ENCODE measurements at regions not wholly inside any gene's neighbourhood (a gene's known extent, or its start where the extent isn't known, plus 50 kb on each side); places are given as distances from the start of the nearest gene placed in this dataset.

- H3K36me3 ChIP-seq (replicated peaks in 1 of 2; ENCODE audit: control insufficient read depth in 1 of 2, insufficient read depth in 2 of 2, low read length in 2 of 2): no peaks in the 10 kb centered on the region
- H3K4me1 ChIP-seq (ENCODE audit: insufficient read depth, low read length): no peaks in the 10 kb centered on the region
- H3K4me3 ChIP-seq (replicated peaks in 1 of 3; ENCODE audit: insufficient read depth in 1 of 3, low read depth in 2 of 3, low read length in 3 of 3): no peak overlapping the region
- ChIA-PET CTCF (ENCODE audit: low intra/inter-chr PET ratio, low total read pairs) (no interaction called here), POLR2A (no interaction called here)
- H3K27ac ChIP-seq (ENCODE audit: extremely low read length, insufficient read depth, low read length): no peak overlapping the region
- in situ Hi-C loops (cut with HindIII; ENCODE audit: extremely low pct_ligation_motif_present, low pct_unique_long_range_greater_than_20kb) (loop anchor here (5.0 kb wide), 1 partner anchor 109 kb away; no protein-coding TSS in a partner anchor), intact Hi-C loops (cut with micrococcal nuclease; ENCODE audit: unreplicated experiment) (no loop called here)
- FAIRE-seq (no peak), DNase-seq (ENCODE audit: low spot score) (no peak), ATAC-seq (no peak)
- TF ChIP-seq SRSF9 (IDR thresholded peaks at IDR 0.05; ENCODE audit: borderline replicate concordance, insufficient read depth, low read depth, low read length, poor library complexity, severe bottlenecking) (no peak), TBX3 (IDR thresholded peaks at IDR 0.05; ENCODE audit: borderline replicate concordance) (no peak), ZBTB2 (CRISPR knock-in tag; IDR thresholded peaks at IDR 0.05; ENCODE audit: low read depth) (no peak), GATAD1 (CRISPR knock-in tag; IDR thresholded peaks at IDR 0.05) (no peak), ZC3H4 (CRISPR knock-in tag; IDR thresholded peaks at IDR 0.05; ENCODE audit: borderline replicate concordance) (no peak), ZNF543 (CRISPR knock-in tag; IDR thresholded peaks at IDR 0.05) (no peak), GTF2F1 (IDR thresholded peaks at IDR 0.05; ENCODE audit: low read length) (no peak)
- H2AFZ ChIP-seq (ENCODE audit: low read length): no peak overlapping the region
- no peaks in the 10 kb centered on the region for H3K79me2 ChIP-seq (ENCODE audit: insufficient read depth, low read length)
- H4K20me1 ChIP-seq (ENCODE audit: insufficient read depth, low read length): no peaks in the 10 kb centered on the region
- WGBS (ENCODE audit: low lambda C conversion rate): 30% methylated on average over 5 of the region's 5 CpGs
- H3K4me2 ChIP-seq (ENCODE audit: low read depth, low read length): no peak overlapping the region
- H3K27me3 ChIP-seq (ENCODE audit: control insufficient read depth in 1 of 2, insufficient read depth in 2 of 2, low read length in 2 of 2): no peaks in the 10 kb centered on the region
- BruUV-seq (replicated peaks): no TSS peak
- no peak overlapping the region for H3K9ac ChIP-seq (ENCODE audit: insufficient read depth, low read depth, low read length)
- no peaks in the 10 kb centered on the region for H3K9me3 ChIP-seq (ENCODE audit: low read length)
These were observed 195.4 kb downstream of the SPP2 start for GRCh38 chr2:234245945-234246344.

DNA sequence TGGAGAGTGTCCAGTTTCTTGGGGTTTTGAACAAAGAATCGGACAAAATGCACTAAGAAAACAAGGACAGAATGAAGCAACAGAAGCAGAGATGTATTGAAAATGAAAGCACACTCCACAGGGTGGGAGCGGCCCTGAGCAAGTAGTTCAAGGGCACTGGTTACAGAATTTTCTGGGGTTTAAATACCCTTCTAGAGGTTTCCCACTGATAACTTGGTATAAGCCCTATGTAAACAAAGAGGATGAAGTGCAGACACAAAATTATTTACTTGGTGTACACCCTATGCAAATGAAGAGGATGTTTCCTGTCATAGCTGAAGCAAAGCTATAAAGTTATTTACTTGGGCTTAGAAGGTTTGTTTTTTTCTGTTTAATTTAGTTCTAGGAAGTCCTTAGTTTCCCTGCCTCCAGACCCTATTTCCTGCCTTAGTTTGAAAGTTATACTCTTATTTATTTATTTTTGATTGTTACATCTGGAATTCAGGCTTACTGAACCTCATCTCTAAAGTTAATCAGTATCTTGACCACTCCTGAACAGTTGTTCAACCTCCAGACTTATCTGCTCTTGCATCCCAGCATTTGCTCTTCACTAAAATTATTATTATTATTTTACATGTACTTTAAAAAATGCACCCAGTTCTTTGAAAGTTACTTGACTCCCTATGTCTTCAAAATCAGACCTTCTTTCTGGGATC, 193.5 kb downstream of the SPP2 start:
- no peaks in the 10 kb centered on the region for H3K4me1 ChIP-seq (ENCODE audit: insufficient read depth, low read length)
- WGBS (ENCODE audit: low lambda C conversion rate): 10% methylated on average over 2 of the region's 2 CpGs
- no peak for ATAC-seq
- TF ChIP-seq NFE2L2 (IDR thresholded peaks at IDR 0.05; ENCODE audit: low read length) (no peak), XBP1 (CRISPR knock-in tag; IDR thresholded peaks at IDR 0.05) (no peak), ZNF281 (CRISPR knock-in tag; IDR thresholded peaks at IDR 0.05; ENCODE audit: borderline replicate concordance) (no peak), REL (CRISPR knock-in tag; conservative IDR thresholded peaks at IDR 0.05) (no peak), ZNF607 (CRISPR knock-in tag; IDR thresholded peaks at IDR 0.05; ENCODE audit: borderline replicate concordance) (no peak)

More for the DNA sequence above, 193.5 kb downstream of the SPP2 start:
- Histone ChIP-seq H3K9ac (ENCODE audit: insufficient read depth, low read depth, low read length) (no peak overlapping the region), H3K9me3 (ENCODE audit: low read length) (0 out of 2 replicates have a peak, but pooled peaks cover 2% of the 10 kb centered on the region), H3K36me3 (replicated peaks in 1 of 2; ENCODE audit: control insufficient read depth in 1 of 2, insufficient read depth in 2 of 2, low read length in 2 of 2) (no peaks in the 10 kb centered on the region), H2AFZ (ENCODE audit: low read length) (no peak overlapping the region), H3K79me2 (ENCODE audit: insufficient read depth, low read length) (no peaks in the 10 kb centered on the region), H3K4me2 (ENCODE audit: low read depth, low read length) (no peak overlapping the region), H3K27ac (ENCODE audit: extremely low read length, insufficient read depth, low read length) (no peak overlapping the region), H3K27me3 (ENCODE audit: control insufficient read depth in 1 of 2, insufficient read depth in 2 of 2, low read length in 2 of 2) (no peaks in the 10 kb centered on the region), H3K4me3 (replicated peaks in 1 of 3; ENCODE audit: insufficient read depth in 1 of 3, low read depth in 2 of 3, low read length in 3 of 3) (no peak overlapping the region), H4K20me1 (ENCODE audit: insufficient read depth, low read length) (no peaks in the 10 kb centered on the region)
- no TSS peak for BruUV-seq (replicated peaks)
- in situ Hi-C loops (cut with HindIII; ENCODE audit: extremely low pct_ligation_motif_present, low pct_unique_long_range_greater_than_20kb): no loop called here
- no peak for FAIRE-seq
- CTCF ChIA-PET (ENCODE audit: low intra/inter-chr PET ratio, low total read pairs): no interaction called here
- DNase-seq (ENCODE audit: low spot score): no peak
- POLR2A ChIA-PET: no interaction called here
- intact Hi-C loops (cut with micrococcal nuclease; ENCODE audit: unreplicated experiment): no loop called here

Measured in HepG2 (cell line).